ENCODE measurements at regions not wholly inside any gene's neighbourhood (a gene's known extent, or its start where the extent isn't known, plus 50 kb on each side); places are given as distances from the start of the nearest gene placed in this dataset.

GRCh38 chr17:5816491-5817070 lies 232.3 kb upstream of the NLRP1 start:
- TF ChIP-seq SIN3A (IDR thresholded peaks at IDR 0.05; ENCODE audit: borderline replicate concordance, insufficient read depth, low read length) = peak; percentile 43; the same call in 1 of the 2 replicates
- no peak; the same call in 1 of the 2 replicates for TF ChIP-seq POLR2AphosphoS5 (IDR thresholded peaks at IDR 0.05; ENCODE audit: low read depth, low read length)
- TF ChIP-seq, protein P1, sequence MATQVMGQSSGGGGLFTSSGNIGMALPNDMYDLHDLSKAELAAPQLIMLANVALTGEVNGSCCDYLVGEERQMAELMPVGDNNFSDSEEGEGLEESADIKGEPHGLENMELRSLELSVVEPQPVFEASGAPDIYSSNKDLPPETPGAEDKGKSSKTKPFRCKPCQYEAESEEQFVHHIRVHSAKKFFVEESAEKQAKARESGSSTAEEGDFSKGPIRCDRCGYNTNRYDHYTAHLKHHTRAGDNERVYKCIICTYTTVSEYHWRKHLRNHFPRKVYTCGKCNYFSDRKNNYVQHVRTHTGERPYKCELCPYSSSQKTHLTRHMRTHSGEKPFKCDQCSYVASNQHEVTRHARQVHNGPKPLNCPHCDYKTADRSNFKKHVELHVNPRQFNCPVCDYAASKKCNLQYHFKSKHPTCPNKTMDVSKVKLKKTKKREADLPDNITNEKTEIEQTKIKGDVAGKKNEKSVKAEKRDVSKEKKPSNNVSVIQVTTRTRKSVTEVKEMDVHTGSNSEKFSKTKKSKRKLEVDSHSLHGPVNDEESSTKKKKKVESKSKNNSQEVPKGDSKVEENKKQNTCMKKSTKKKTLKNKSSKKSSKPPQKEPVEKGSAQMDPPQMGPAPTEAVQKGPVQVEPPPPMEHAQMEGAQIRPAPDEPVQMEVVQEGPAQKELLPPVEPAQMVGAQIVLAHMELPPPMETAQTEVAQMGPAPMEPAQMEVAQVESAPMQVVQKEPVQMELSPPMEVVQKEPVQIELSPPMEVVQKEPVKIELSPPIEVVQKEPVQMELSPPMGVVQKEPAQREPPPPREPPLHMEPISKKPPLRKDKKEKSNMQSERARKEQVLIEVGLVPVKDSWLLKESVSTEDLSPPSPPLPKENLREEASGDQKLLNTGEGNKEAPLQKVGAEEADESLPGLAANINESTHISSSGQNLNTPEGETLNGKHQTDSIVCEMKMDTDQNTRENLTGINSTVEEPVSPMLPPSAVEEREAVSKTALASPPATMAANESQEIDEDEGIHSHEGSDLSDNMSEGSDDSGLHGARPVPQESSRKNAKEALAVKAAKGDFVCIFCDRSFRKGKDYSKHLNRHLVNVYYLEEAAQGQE (IDR thresholded peaks at IDR 0.05; ENCODE audit: insufficient read depth in 1 of 2, low read depth in 2 of 2, low read length in 2 of 2) = 0 out of 4 replicates have a peak, but pooled peaks of 1 of the 2 experiments have one; percentile 34

DNA sequence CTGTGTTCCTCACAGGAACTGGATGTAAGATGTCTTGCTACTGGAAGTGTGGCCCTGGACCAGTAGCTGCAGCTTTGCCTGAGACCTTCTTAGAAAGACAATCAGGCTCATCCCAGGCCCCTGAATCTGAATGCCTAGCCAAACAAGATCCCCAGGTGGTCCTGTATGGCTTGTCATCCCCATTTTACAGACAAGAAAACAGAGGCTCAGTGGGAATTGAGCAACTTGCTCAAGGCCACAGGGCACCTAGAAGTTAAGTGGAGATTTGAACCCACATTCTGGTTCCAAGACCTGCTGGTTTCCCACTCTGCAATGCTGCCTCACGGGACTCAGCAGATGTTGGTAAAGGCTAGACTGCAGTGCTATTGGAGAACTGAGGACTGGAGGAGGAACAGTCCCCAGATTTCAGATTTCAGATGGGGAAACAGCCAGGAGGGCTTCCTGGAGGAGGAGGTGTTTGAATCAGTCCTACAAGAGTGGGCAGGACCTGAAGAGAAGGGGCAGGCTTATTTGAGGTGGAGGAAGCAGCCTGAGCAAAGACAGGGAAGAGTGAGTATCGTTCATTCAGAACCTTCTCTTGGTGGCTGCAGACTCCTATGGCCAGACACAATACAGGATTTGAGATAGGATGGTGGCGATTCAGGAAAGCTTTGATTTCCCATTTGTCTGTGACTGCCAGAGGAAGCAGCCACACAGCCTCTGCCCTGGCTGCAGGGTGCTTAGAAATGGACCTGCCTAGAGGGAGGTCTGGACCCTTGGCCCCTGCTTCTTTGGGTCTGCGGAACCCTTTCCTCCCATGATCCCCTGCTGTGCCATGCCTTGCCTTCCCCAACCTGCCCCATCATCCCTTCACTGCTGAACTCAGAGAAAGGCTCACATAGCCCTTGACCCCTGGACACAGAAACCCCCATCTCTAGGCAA lies 233.4 kb upstream of the NLRP1 start:
- TF ChIP-seq POLR2AphosphoS5 (IDR thresholded peaks at IDR 0.05; ENCODE audit: low read depth, low read length) = no peak
- no peak for TF ChIP-seq FOXP2 (optimal IDR thresholded peaks at IDR 0.05; ENCODE audit: borderline replicate concordance, extremely low read depth, extremely low read length, insufficient read depth)
- TF ChIP-seq SIN3A (IDR thresholded peaks at IDR 0.05; ENCODE audit: borderline replicate concordance, insufficient read depth, low read length) = no peak
- TF ChIP-seq, protein P1 (IDR thresholded peaks at IDR 0.05; ENCODE audit: insufficient read depth in 1 of 2, low read depth in 2 of 2, low read length in 2 of 2) = no peak
- no peak for TF ChIP-seq TAF1 (IDR thresholded peaks at IDR 0.05; ENCODE audit: borderline replicate concordance, insufficient read depth, low read length)

DNA sequence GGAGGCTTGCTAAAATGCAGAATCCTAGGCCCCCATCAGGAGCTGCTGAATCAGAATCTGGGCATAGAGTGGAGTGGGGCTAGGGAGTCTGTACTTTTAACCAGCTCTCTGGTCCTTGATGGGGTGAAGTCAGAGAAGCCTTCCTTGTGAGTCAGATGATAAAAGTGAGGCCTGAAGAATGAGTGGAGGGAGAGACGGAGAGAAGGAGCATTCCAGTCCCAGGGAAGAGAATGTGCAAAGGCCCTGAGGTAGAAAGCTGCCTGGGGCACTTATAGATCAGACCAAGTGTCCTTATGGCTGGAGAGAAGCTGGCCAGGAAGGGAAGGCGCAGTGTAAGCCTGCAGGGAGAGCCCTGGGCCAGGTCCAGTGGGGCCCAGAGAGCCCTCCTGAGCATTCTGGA lies 235.1 kb upstream of the NLRP1 start:
- TF ChIP-seq SIN3A (IDR thresholded peaks at IDR 0.05; ENCODE audit: borderline replicate concordance, insufficient read depth, low read length) (no peak), FOXP2 (optimal IDR thresholded peaks at IDR 0.05; ENCODE audit: borderline replicate concordance, extremely low read depth, extremely low read length, insufficient read depth) (no peak), TAF1 (IDR thresholded peaks at IDR 0.05; ENCODE audit: borderline replicate concordance, insufficient read depth, low read length) (no peak), POLR2AphosphoS5 (IDR thresholded peaks at IDR 0.05; ENCODE audit: low read depth, low read length) (no peak)
- TF ChIP-seq, protein P1 (IDR thresholded peaks at IDR 0.05; ENCODE audit: insufficient read depth in 1 of 2, low read depth in 2 of 2, low read length in 2 of 2) = no peak

DNA sequence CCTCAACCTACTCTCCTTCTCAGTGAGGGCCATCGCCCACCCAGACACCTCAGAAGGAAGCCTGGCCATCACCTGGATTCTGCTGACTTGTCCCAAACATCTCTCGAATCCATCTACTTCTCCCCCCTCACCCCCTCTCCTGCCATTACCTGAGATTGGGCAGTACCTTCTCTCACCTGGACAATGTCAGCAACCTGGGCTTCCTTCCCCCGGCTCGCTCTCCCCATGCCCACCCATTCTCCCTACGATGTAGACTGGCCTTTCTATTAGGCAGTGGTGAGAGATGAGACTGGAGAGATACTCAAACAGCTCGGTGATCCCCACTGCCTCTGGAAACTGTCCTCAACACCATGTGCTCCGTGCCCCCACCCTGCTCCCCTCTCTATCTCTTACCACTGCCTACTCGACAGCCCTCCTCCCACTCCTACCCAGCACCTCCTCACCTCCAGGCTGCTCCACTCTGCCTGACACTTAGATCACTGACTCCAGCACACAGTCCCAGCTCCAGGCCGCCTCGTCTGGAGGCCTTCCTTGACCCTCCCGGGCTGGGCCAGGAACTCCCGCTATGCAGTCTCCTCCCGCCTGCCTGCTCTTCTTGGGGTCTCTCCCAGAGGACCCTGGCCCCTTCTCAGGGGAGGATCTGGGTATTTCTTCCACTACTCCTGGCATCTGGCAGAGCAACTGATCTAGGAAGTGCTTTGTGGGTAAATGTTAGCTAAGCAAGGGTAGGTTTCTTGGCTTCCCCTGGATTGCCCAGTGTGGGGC lies 235.8 kb upstream of the NLRP1 start:
- TF ChIP-seq SIN3A (IDR thresholded peaks at IDR 0.05; ENCODE audit: borderline replicate concordance, insufficient read depth, low read length) (no peak), POLR2AphosphoS5 (IDR thresholded peaks at IDR 0.05; ENCODE audit: low read depth, low read length) (no peak), FOXP2 (optimal IDR thresholded peaks at IDR 0.05; ENCODE audit: borderline replicate concordance, extremely low read depth, extremely low read length, insufficient read depth) (no peak), TAF1 (IDR thresholded peaks at IDR 0.05; ENCODE audit: borderline replicate concordance, insufficient read depth, low read length) (no peak)
- TF ChIP-seq, protein P1 (IDR thresholded peaks at IDR 0.05; ENCODE audit: insufficient read depth in 1 of 2, low read depth in 2 of 2, low read length in 2 of 2) = no peak
